GM21528 (cell line): ENCODE measurements at regions not wholly inside any gene's neighbourhood (a gene's known extent, or its start where the extent isn't known, plus 50 kb on each side); places are given as distances from the start of the nearest gene placed in this dataset.

ENCODE experiments used
- ATAC-seq: cut with Tn5 transposase; IDR thresholded peaks from one replicate; pipeline ENCODE4 v1.9.1; 2021; ENCODE audit warnings: mild to moderate bottlenecking, moderate library complexity; ENCODE audit not compliant: unreplicated experiment, low FRiP score

DNA sequence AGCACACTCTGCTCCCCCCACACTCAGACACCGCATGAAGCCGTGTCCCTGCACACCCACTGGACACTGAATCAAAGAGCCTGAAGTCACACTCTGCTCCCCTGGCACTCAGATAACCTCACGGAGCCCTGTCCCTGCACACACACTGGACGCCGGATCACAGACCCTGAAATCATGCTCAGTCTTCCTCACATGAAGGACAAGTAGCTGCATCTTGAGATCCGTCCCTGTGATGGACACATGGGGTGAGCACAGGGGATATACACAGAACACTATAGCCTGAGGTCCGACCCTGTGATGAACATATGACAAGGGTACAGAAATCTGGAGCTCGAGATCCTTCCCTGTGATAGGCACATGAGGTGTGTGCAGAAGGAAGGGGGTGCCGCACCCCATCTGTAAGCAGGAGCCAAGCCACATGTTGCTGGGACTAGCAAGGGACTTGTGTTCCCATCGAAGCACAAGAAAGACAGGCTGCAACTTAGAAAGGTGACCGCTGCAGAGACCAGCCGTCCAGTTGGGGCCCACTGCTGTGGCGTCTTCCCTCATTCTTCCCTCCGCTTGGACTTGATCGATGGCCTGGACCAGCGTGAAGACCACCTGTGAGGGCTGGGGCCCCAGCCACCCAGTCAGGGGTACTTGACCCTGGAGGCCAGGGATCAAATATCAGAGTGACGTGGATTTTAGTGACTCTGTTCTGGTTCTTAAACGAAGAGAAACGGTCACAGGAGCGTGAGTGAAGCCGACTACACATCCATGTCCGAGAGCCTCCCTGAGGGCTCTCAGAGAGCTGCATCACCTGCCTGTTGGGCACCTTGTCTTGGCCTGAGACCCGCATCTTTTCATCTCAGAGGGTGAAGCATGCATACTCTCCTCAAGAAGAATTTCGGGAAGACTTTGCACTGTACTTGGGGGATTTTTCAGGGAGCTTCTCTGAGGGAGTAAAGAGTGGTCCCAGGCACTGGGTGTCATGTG, 391.7 kb upstream of the SALL3 start:
- no peak for ATAC-seq

DNA sequence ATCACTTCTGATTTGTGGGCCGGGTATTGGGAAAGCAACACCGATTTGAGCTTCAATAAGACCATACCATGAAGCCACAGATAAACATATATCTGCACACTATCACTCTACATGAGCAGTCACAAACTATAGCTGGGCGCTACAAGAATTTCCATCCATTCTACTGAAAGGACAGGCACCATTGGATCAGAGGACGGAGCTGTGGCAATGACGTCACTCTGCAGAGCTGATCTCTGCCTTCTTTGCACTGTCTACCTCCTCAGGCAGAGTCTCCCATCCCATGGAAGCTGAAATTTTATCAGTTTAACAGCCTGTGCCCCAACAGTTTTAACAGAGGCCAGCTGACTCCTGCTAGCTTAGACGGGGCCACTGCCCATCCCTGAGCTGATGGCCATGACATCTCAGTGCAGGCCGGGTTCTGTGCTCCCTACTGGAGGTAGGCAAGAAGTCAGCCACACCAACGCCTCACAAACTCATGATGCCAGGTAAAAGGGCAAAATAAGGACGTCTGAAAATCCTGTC, 389.6 kb upstream of the SALL3 start:
- no peak for ATAC-seq

DNA sequence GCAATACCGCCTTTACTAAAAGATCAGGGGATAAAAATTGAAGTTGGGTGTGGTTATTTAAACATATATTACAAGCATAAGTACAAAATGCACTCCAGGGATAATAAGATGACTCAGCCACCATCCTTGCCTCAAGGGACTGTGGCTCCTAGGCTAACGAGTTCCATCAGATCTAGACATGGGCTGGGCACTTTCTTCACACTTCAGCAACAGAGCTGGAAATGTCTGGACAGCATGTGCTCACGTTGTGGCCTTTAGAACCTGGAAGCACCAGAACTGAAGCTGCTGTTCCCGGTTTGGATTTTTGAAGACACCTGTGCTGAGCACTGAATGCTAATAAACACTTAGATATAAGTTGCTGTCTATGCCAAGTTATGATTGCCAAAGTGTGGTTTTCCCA, 384.2 kb upstream of the SALL3 start:
- no peak for ATAC-seq

DNA sequence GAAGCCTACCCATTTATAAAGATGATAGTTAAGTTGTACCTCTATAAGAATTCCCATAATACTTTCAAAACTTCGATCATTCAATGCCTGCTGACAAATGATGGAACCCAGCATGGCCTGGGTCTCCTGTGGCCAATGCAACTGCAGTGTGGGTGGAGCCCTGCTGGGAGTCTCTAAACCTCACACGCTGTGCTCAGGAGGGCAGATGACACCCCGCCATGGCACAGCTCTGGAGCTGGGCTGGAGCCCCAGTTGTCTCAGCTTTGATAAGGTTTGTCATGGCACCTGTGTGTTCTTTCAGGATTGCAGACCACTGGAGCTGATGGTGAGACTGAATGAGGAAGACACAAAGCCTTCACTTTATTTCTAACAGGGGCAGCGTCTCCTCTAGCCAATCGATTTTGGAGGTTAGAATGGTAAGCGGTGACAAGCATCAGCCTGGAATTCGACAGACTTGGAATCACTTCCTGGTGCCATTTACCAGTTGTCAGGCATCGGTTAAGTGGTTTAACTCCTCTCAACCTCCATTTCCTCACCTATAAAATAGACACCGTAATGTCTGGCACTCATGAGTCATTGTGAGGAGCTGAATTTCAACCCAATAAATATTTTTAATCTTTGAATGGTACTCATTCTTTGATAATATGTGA, 383.6 kb upstream of the SALL3 start:
- no peak for ATAC-seq

DNA sequence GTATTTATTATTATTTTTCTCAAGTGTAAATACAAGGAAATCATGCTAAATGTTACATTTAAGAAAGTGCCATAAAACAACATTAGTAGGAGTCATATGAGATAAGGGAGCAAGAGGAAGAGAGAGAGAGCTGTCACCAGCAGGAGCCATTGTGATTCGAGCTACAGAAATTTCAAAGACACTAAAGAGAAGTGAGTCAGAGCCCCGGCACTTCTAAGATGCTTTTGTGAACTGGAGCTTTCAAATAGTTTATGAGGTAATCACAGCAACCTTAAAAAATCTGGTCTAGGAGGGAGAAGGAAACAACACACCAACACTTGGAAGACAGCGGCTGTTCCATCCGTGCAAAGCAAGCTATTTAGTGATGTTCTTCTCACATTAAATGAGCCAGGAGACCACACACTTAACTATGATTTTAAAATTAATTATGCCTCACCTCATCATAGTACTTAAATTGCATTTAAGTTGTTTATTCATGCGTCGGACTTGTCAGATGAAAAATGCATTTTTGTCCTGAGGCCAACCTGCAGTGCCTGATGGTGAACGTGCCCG, 382.7 kb upstream of the SALL3 start:
- no peak for ATAC-seq

DNA sequence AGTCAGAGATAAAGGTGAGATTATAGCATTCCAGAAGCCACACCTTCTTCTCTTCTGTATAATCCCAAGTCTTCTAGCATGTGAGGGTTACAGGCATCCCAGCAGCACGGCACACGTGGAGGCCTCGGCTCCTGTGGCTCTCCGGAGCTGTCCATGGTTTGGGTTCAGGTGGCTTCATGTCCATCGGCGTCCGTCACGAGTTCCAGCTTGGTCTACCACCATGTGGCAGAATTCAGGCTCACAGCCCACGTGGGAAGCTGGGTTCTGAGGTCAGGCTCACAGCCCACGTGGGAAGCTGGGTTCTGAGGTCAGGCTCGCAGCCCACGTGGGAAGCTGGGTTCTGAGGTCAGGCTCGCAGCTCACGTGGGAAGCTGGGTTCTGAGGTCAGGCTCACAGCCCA, 378.3 kb upstream of the SALL3 start:
- no peak for ATAC-seq

DNA sequence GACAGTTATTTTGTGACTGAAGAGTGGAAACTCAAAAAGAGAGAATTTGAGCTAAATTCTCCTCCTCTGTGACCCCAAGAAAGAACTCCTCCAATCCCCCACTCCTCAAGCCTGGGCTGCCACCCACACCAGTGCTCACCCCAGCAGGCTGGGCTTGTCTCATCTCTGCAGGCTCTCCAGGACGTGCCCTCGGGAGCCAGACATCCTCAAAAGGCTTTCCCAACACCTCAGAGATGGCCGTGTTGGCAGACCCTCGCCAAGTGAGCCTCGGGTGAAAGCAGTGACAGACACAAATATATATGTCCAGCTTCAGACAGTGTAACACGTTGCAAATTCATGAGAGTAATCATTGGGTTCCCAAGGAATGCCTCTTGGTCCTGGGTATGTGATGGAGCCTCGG, 377.7 kb upstream of the SALL3 start:
- no peak for ATAC-seq

DNA sequence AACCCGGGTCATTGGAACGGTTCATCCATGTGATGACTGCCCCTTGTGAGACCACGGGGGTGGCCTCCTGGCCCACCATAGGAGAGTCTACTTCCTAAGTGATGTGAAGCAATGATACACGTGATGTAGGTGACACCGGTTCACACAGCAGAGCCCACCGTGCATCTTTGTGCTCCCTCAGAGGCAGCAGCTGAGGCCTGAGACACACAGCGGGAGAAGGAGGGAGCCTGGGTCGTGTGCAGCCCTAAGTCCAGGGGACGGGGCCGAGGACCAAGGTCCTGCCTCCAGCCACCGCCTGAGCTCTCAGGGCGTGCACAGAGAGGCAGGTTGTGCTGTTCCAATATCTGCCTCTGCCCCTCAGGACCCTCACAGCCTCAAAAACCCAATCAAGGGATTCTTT, 377.2 kb upstream of the SALL3 start:
- ATAC-seq = no peak

DNA sequence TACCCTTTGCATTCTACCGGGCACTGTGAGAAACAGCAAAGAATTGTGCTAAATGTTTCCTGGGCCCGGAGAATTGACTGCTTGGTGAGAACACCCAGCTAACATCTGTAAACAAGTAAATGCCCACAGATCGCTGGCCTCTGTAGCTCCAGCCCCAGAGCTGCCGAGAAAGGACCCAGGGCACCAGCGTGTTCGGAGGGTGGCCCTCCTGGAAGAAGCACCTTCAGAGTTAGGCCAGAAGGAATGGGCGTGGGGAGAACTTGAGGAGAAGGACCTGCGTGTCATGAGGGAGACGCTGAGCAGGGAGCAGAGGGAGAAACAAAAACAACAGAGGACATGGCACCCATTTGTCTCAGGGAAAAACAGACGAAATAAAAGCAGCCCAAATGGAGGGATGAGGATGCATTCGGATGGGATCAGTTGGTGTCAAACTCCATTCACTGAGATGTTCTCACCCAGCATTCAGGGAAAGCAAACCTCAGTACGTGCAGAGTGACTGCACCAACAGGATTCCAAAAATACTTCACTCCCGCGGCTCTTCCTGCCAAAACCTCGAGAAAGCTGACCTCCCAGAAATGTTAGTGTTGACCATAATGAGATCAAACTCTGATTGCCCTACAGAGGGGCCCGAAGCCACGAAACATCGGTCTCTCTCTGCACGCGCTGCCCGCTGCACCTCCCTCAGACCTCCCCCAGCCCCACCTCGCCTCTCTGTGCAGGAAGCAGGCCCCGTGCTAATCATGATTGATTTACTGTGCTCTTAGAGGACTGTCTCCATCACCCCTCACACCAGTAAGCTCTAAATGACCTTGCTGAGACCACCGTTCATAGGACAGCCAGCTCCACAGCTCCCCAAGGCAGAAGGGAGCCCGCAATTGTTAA, 376.3 kb upstream of the SALL3 start:
- ATAC-seq = no peak

DNA sequence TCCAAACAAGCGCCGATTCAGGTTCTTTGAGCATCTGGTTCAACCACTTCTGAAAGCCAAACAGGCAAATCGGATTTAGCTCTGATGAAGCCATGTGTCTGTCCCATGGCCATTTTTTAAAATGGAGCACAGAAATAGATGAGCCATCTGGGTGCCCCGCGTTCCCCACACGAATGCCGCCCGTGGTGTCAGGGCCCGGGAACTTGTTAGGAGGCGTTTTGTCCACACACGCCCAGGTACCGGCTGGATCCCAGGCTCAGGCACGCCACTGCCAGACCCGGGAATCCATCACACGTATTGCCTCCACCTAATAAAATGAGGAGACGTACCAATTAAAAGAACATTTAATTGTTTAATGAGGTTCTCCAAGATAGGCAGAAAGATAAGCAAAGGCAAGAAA, 374.4 kb upstream of the SALL3 start:
- ATAC-seq = no peak

DNA sequence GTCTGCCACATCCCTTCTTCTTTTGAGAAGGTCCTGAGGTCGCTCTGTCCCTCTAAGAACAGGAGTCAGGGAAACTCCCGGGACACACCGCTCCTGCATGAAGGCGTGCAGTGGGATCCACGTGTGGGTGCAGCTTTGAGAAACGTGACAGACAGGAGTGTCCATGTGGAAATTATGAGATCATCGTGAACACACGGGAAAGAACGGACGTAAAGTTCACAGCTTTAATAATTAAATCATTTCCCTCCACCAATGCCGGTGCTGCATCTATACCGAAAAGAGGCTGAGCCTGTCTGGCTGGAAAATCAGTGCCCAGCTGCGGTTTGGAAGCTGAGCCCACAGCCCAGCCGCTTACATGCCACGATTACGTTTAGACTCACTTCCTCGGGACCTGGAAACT, 372.4 kb upstream of the SALL3 start:
- no peak for ATAC-seq

DNA sequence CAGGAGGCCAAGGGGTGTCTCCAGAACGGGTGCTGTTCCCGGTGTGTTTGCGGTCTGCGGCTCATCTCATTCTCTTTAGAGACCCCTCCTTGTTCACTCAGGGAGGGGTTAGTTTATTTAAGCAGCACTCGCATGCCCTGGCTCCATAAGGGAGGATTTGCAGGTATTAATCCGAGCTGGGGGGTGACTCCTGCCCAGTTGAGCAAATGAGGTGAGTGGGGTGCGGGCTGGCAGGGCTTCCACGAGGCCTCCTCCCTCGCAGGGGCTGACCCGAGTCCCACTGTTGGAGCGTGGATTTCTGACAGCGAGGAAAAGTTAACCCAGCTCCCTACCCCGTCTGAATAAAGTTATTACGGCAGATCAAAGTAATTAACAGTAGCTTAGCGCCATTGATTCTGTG, 371.8 kb upstream of the SALL3 start:
- ATAC-seq = no peak

DNA sequence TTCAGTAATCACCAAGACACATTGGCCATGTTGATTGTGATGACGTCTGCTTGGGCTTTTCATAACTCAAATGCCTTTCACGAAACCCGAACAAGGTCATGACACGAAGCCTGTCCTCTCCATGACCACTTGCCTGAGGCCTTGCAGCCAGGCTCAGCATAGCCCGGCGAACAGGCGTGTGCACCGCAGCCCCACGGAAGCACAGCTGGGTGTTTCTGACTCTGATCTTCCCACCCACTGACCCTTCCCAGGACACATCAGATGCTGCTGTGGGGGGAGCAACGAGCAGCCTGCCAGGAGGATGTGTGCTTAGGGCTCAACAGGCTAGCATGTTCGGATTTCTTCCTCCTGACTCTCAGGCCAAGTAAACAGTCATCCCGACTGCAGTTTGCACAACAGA, 369.4 kb upstream of the SALL3 start:
- no peak for ATAC-seq

DNA sequence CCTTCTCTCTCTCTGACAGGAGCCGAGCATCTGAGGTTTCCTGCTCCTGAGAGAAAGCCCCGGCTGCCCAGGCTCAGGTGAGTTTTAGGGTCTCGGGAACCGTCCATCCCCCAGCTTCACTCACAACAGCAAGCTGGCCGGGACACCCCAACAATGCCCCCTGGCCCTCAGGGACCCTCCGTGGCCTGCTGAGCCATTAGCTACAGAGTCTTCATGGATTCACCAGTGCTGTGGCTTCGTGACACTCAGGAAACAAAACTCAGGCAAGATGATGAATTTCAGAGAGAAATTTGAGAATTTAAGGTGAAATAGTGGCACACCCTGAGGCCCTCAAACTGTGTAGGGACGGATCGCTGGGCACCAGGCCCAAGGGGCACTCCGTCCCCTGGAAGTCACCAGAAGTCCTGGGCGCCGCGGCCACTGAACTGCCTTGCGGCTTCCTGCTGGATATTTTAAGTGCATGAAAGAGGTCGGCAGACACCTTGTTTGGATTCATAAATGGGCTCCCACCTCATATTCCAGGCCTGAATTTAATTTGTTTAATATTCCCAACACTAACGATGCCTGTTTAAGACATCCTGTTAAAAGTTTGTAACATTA, 368.3 kb upstream of the SALL3 start:
- ATAC-seq = no peak

DNA sequence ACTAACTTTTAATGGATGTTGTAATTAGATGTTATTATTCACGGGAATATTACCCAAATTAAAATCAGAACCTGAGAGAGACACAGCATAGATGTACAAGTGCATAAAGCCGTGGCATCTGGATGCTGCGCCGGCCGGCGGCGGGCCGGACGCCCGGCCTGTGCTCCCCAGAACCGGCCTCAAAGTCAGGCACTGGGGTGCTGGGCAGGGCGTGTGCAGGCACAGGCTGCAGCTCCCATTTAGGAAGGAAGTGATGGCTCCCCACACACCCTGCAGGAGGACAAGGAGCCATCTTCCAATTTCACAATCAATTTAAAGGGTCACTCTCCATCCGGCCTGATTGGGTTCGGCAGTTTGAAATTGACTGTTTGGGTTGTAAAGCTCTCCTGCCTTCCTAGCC, 367.7 kb upstream of the SALL3 start:
- no peak for ATAC-seq

DNA sequence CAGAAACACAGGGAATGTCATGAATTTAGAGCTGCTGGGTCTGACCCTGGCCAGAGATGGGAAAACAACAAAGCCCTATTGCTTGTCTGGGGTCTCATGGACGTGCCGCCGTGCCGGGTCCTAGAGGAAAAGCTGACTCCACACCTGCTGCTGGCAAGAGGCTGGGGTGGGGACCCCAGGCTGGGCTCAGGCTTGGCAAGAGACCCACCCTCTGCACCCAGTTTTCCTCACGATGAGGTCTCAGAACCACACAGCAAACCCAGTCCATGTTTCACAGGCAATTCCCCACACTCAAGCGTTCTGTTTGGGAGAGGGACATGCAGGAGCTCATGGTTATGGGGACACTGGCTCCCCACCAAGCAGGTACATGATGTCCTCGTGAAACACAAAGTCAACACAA, 367.3 kb upstream of the SALL3 start:
- no peak for ATAC-seq

DNA sequence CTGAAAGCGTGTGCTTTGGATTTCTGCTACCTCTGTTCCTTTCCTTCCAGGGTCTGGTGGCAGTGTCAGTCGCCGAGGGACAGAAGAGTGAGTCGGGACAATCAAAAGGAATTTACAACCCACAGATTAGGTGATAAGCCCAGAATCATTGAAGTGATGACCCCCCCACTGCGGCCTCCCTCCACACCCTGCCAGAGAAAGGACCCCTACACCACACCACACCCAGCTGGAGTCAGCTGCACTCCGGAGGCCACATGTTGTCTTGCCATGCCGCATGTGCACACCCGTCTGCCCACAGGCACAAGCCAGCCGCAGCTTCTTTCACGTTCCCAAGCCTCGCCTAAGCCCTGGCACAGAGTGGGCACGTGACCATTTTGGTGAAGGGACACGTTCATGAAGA, 366.8 kb upstream of the SALL3 start:
- ATAC-seq = no peak

DNA sequence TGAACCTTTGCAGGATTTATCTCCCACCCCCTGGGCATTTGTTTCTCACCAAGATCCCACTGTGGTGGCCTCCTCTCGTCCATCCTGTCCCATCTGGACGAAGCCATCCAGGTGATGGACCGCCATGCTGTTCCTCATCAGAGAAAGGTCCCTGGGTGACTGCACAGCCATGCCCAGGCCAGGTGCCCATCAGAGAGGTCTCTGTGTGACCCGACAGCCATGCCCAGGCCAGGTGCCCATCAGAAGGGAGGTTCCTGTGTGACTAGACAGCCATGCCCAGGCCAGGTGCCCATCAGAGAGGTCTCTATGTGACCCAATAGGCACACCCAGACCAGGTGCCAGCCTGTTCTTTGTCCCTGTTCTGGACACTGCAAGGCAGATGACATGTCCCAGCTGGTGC, 360.9 kb upstream of the SALL3 start:
- ATAC-seq = no peak

DNA sequence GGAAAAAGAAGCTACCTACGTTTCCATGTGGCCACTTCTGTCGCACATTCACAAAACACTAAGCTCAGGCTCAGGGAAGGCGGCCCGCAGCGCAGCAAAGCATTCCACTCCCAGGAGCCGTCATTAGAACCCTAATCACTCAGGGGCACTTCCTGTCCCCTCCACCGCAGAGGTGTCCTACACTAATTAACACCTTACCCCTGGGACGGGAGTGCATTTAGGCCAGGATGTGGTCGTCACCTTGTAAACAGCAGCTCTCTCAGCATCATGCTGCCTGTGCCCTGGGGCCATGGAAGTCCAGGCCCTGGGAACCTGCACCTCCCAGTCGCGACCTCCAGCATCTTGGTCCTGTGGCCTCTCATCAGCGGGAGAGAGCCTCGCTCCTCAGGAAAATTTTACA, 359.8 kb upstream of the SALL3 start:
- ATAC-seq = no peak

DNA sequence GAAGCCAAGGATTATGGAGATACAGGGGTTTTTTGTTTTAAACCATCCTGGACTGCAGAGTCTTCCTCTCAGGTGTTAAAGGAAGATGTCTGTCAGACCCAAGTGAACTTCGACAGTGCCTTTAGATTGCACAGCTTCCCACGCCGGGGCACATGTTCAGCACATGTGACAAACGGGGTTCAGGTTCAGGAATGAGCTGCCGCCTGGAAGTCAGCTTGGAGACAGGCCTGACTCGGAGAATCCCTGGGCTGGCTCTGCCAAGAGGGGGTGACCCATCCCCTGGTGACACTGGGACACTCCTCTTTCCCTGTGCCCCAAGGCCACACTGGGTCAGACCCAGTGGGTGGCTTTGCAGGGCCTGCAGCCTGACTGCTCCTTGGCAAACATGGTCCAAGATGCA, 359.3 kb upstream of the SALL3 start:
- no peak for ATAC-seq
